ENCODE measurements at regions not wholly inside any gene's neighbourhood (a gene's known extent, or its start where the extent isn't known, plus 50 kb on each side); places are given as distances from the start of the nearest gene placed in this dataset.

GRCh38 chr14:44829021-44829420 lies 132.7 kb downstream of the KLHL28 start:
- no peak overlapping the region for H3K9ac ChIP-seq (ENCODE audit: insufficient read depth in 1 of 2, low read depth in 2 of 2, low read length in 2 of 2)
- POLR2A ChIA-PET, result interaction anchor here (1.3 kb wide), 1 partner anchor 18 kb away, joined by 4 read pairs; no protein-coding TSS in a partner anchor
- TF ChIP-seq PBX2 (CRISPR knock-in tag; IDR thresholded peaks at IDR 0.05; ENCODE audit: low read depth) (no peak), PBX2 (tag; conservative IDR thresholded peaks at IDR 0.05; ENCODE audit: low read depth) (no peak), HNRNPH1 (optimal IDR thresholded peaks at IDR 0.05; ENCODE audit: low read depth, low read length) (no peak)
- H3K79me2 ChIP-seq (ENCODE audit: control insufficient read depth, insufficient read depth, low read length), result no peaks in the 10 kb centered on the region
- intact Hi-C loops (cut with micrococcal nuclease) (no loop called here), in situ Hi-C loops (cut with MboI) (no loop called here)
- FAIRE-seq (no peak), ATAC-seq (no peak), DNase-seq (ENCODE audit: extremely low read depth in 1 of 4, low spot score in 3 of 4) (no peak)
- 0% methylated on average over 1 of the region's 1 CpG for WGBS (ENCODE audit: insufficient coverage, low coverage, missing lambda C conversion rate)
- H3K27ac ChIP-seq (ENCODE audit: extremely low read depth, low read depth, low read length), result no peak overlapping the region
- no peaks in the 10 kb centered on the region for H4K20me1 ChIP-seq (replicated peaks; ENCODE audit: control insufficient read depth, insufficient read depth, low read length)
- H3K4me2 ChIP-seq (ENCODE audit: insufficient read depth, low read length), result no peak overlapping the region
- H3K4me1 ChIP-seq (replicated peaks in 1 of 2; ENCODE audit: control insufficient read depth in 2 of 2, insufficient read depth in 2 of 2, low read length in 2 of 2), result no peaks in the 10 kb centered on the region
- CTCF ChIA-PET (ENCODE audit: low intra/inter-chr PET ratio), result no interaction called here
- no peaks in the 10 kb centered on the region for H3K36me3 ChIP-seq (ENCODE audit: control insufficient read depth, insufficient read depth, low read length)
- no peak overlapping the region for H3K4me3 ChIP-seq
- H3K9me3 ChIP-seq (replicated peaks; ENCODE audit: control insufficient read depth, insufficient read depth, low read depth, low read length), result no peaks in the 10 kb centered on the region
- no peaks in the 10 kb centered on the region for H3K9me1 ChIP-seq (ENCODE audit: control insufficient read depth, insufficient read depth, low read length)
- no TSS peak for BruUV-seq (replicated peaks)
- no peaks in the 10 kb centered on the region for H3K27me3 ChIP-seq (ENCODE audit: control insufficient read depth in 2 of 2, insufficient read depth in 2 of 2, low read length in 2 of 2)
- H2AFZ ChIP-seq (ENCODE audit: low read depth, low read length), result no peak overlapping the region

- Histone ChIP-seq H3K36me3 (ENCODE audit: control insufficient read depth, insufficient read depth, low read length) (no peaks in the 10 kb centered on the region), H3K4me1 (replicated peaks in 1 of 2; ENCODE audit: control insufficient read depth in 2 of 2, insufficient read depth in 2 of 2, low read length in 2 of 2) (no peaks in the 10 kb centered on the region), H3K4me2 (ENCODE audit: insufficient read depth, low read length) (no peak overlapping the region), H3K9me3 (replicated peaks; ENCODE audit: control insufficient read depth, insufficient read depth, low read depth, low read length) (no peaks in the 10 kb centered on the region), H3K27me3 (ENCODE audit: control insufficient read depth in 2 of 2, insufficient read depth in 2 of 2, low read length in 2 of 2) (no peaks in the 10 kb centered on the region), H3K79me2 (ENCODE audit: control insufficient read depth, insufficient read depth, low read length) (no peaks in the 10 kb centered on the region), H3K27ac (ENCODE audit: extremely low read depth, low read depth, low read length) (no peak overlapping the region), H3K9me1 (ENCODE audit: control insufficient read depth, insufficient read depth, low read length) (no peaks in the 10 kb centered on the region), H3K4me3 (no peak overlapping the region), H4K20me1 (replicated peaks; ENCODE audit: control insufficient read depth, insufficient read depth, low read length) (no peaks in the 10 kb centered on the region), H2AFZ (ENCODE audit: low read depth, low read length) (no peak overlapping the region), H3K9ac (ENCODE audit: insufficient read depth in 1 of 2, low read depth in 2 of 2, low read length in 2 of 2) (no peak overlapping the region)
- ChIA-PET POLR2A (no interaction called here), CTCF (ENCODE audit: low intra/inter-chr PET ratio) (no interaction called here)
- DNase-seq (ENCODE audit: extremely low read depth in 1 of 4, low spot score in 3 of 4), result no peak
- in situ Hi-C loops (cut with MboI), result no loop called here
- WGBS (ENCODE audit: insufficient coverage, low coverage, missing lambda C conversion rate), result 0% methylated on average over 1 of the region's 1 CpG
- FAIRE-seq, result no peak
- intact Hi-C loops (cut with micrococcal nuclease), result no loop called here
- no peak for ATAC-seq
- BruUV-seq (replicated peaks), result no TSS peak
- no peak for TF ChIP-seq EP300 (IDR thresholded peaks at IDR 0.05; ENCODE audit: low read length)
- TF ChIP-seq JUND (IDR thresholded peaks at IDR 0.05; ENCODE audit: borderline replicate concordance, low read depth, low read length), result no peak
- no peak for TF ChIP-seq JUND (tag; IDR thresholded peaks at IDR 0.05; ENCODE audit: borderline replicate concordance, low read depth, low read length)
- no peak for TF ChIP-seq ZNF699 (CRISPR knock-in tag; IDR thresholded peaks at IDR 0.05; ENCODE audit: insufficient replicate concordance)
- no peak for TF ChIP-seq SAFB2 (IDR thresholded peaks at IDR 0.05; ENCODE audit: borderline replicate concordance, low read depth, low read length, severe bottlenecking)
- TF ChIP-seq KAT7 (CRISPR knock-in tag; IDR thresholded peaks at IDR 0.05; ENCODE audit: borderline replicate concordance), result no peak
- no peak for TF ChIP-seq ZBTB7A (IDR thresholded peaks at IDR 0.05; ENCODE audit: borderline replicate concordance, control insufficient read depth, low read depth, low read length)
- no peak for TF ChIP-seq NUFIP1 (IDR thresholded peaks at IDR 0.05; ENCODE audit: partially characterized antibody)
- TF ChIP-seq THAP7 (CRISPR knock-in tag; IDR thresholded peaks at IDR 0.05), result no peak
- TF ChIP-seq HOXB6 (CRISPR knock-in tag; IDR thresholded peaks at IDR 0.05; ENCODE audit: borderline replicate concordance), result no peak
- TF ChIP-seq ZNF75A (CRISPR knock-in tag; IDR thresholded peaks at IDR 0.05), result no peak
- TF ChIP-seq SP2 (IDR thresholded peaks at IDR 0.05; ENCODE audit: extremely low read depth, low read depth, low read length, poor library complexity, severe bottlenecking), result no peak
Measured at GRCh38 chr14:44828023-44828422, 133.7 kb downstream of the KLHL28 start.

All from K562 (cell line).